Activated CD4-positive, alpha-beta T cell treated with anti-CD3 and anti-CD28 coated beads, Interleukin-2, amount 10 ng/mL, durations not matched to agents 24 days and 14 days (primary cell): ENCODE measurements at regions not wholly inside any gene's neighbourhood (a gene's known extent, or its start where the extent isn't known, plus 50 kb on each side); places are given as distances from the start of the nearest gene placed in this dataset.
"Not testable (repeated sequence)": the region's sequence is repeated elsewhere in the genome, so short reads cannot be mapped to it uniquely, and the experiment has no call there.

Source experiments
- DNase-seq: peaks from one replicate; pipeline ENCODE4 v3.0.0; 2022
- H3K27ac Mint-ChIP-seq: one replicate; pipeline ENCODE4 v1.8.0; 2022; ENCODE audit warnings: mild to moderate bottlenecking, mixed read lengths
- H3K27me3 Mint-ChIP-seq: one replicate; pipeline ENCODE4 v1.8.0; 2022; ENCODE audit warnings: mixed read lengths
- H3K36me3 Mint-ChIP-seq: one replicate; pipeline ENCODE4 v1.8.0; 2022; ENCODE audit warnings: low read depth, mild to moderate bottlenecking, mixed read lengths
- H3K4me1 Mint-ChIP-seq: one replicate; pipeline ENCODE4 v1.8.0; 2021; ENCODE audit warnings: mixed read lengths
- H3K4me3 Mint-ChIP-seq: one replicate; pipeline ENCODE4 v1.8.0; 2022; ENCODE audit warnings: mild to moderate bottlenecking, moderate library complexity, mixed read lengths
- H3K9me3 Mint-ChIP-seq: one replicate; pipeline ENCODE4 v1.8.0; 2021; ENCODE audit warnings: mixed read lengths
- intact Hi-C: fragments of 100-400 bp; cut with micrococcal nuclease; formaldehyde crosslinking; loops from one replicate; pipeline ENCODE4 v1.15.1; 2023

DNA sequence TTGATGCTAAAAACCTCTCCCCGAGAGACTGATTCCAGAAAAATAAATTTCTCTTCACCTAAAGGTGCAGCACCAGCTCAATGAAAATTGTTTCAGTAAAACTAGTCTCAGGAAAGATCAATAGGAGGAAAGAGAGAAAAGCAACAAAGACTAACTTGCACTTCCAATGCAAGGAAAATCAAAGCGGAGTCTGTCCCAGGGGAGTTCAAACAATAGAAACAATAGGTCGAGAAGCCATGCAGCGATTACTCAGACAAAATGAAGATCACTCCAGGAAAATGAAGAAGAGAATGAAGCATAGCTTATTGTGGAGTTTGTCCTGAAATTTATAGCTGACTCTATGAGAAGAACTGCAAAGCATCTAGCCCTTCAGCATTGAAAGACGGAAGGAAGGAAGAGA lies 105.1 kb upstream of the FRMD4B start:
- H3K27me3 Mint-ChIP-seq: peaks cover 8% of the 10 kb centered on the region
- H3K9me3 Mint-ChIP-seq: no peaks in the 10 kb centered on the region
- no peaks in the 10 kb centered on the region for H3K4me1 Mint-ChIP-seq
- no peak for DNase-seq
- no peak overlapping the region for H3K4me3 Mint-ChIP-seq
- H3K27ac Mint-ChIP-seq: no peak overlapping the region
- intact Hi-C loops: no loop called here
- no peaks in the 10 kb centered on the region for H3K36me3 Mint-ChIP-seq

DNA sequence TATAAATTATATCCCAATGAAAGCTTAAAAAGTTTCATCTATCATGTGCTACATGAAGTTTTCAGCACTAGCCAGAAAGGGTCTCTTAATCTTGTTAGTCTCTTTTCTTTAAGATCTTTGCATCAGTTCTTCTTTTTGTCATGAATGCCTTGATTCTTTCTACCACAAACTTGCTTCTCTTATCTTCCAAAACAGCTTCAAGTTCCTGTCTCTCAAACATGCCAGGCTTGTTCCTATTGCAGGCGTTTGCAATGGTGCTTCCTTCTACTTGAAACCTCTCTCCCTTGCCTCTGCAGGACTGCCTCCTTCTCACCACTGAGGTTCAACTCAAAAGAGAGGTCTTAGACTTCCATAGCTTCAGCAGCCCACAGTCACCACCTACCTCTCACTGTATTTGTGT lies 104.3 kb upstream of the FRMD4B start:
- no peak for DNase-seq
- no peaks in the 10 kb centered on the region for H3K36me3 Mint-ChIP-seq
- intact Hi-C loops: no loop called here
- H3K4me3 Mint-ChIP-seq: no peak overlapping the region
- no peaks in the 10 kb centered on the region for H3K9me3 Mint-ChIP-seq
- peaks cover 8% of the 10 kb centered on the region for H3K27me3 Mint-ChIP-seq
- no peaks in the 10 kb centered on the region for H3K4me1 Mint-ChIP-seq
- no peak overlapping the region for H3K27ac Mint-ChIP-seq

DNA sequence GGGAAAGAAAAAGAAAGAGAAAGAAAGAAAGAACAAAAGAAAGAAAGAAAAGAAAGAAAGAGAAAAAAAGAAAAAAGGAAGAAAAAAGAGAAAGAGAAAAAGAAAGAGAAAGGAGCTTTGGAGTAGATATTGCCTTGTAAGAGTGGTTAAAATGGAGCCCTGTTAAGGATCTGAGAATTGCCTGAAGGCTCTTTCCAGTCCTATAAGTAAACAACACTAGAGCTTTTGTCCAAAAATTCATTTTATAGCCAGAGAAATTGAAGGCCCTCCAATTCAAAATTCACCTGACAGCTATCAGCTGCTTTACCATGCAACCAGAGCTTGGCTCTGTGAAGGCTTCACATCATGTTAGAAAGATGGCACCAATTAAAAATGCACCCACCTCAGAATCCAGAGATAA lies 102.1 kb upstream of the FRMD4B start:
- Mint-ChIP-seq H3K36me3 (no peaks in the 10 kb centered on the region), H3K9me3 (no peaks in the 10 kb centered on the region), H3K4me3 (no peak overlapping the region), H3K27me3 (peaks cover 8% of the 10 kb centered on the region), H3K27ac (no peak overlapping the region), H3K4me1 (no peaks in the 10 kb centered on the region)
- no peak for DNase-seq
- intact Hi-C loops: no loop called here

DNA sequence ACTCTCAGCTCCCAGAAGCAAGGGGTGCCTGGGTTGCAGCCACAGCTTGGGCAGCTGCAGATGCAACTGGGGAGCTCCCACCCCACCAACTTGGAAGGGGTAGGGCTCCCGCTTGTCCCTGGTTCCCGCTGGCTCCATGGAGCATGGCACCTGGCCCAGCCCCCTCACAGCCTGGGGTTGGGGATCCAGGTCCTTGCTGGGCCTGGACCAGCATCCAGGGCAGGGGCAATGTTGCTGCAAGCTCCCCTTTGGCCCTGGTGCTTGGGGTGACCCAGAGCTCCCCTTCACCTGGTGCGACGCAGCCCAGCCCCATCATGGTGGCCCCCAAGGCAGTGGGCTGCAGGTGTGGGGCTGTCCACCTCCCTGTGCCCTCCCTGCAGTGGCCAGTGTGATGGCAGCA lies 99.6 kb upstream of the FRMD4B start:
- intact Hi-C loops: no loop called here
- Mint-ChIP-seq H3K27ac (no peak overlapping the region), H3K4me1 (no peaks in the 10 kb centered on the region), H3K9me3 (no peaks in the 10 kb centered on the region), H3K4me3 (no peak overlapping the region), H3K36me3 (no peaks in the 10 kb centered on the region), H3K27me3 (peaks cover 6% of the 10 kb centered on the region)
- DNase-seq: no peak

DNA sequence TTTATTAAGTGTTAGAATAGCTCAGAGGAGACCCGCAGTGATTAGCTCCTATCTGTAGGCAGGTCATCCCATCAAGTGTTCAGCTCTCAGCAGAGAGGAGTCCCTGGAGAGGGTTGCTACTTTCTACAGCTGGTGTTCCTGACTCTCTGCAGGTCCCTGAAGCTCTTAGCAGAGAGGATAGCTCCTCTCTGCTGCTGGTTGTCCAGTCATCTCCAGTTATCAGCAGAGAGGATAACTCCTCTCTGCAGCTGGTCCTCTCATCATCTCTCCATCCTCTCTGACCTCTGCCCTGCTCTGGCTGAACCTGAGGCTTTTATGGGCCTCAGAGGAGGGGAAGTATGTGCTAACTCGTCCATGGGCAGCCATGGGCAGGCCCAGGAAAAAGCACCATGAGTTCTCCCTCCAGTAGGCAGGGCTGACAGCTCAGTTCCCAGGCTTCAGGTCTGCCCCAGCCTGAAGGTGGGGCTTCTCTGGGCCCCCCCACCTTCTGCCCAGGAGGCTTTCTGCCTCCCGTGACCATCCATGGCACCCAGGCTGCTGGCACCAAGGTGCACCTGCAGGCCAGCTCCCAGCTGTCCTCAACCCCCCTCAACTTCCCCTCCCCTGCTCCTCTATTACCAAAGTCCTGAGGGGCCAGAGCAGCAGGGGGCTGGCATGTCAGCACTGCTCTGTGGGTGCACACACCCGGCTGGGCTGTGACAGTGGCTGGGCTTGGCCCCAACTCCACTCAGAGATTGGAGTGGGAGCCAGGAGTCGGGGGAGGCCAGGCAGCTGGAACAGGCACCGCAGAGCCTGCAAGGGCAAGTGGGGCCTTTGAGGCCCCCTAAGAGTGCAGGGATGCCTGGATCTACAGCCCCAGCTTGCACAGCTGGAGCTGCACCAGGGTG lies 98.9 kb upstream of the FRMD4B start:
- Mint-ChIP-seq H3K9me3 (no peaks in the 10 kb centered on the region), H3K27ac (no peak overlapping the region), H3K4me3 (no peak overlapping the region), H3K36me3 (no peaks in the 10 kb centered on the region), H3K27me3 (peaks cover 2% of the 10 kb centered on the region), H3K4me1 (no peaks in the 10 kb centered on the region)
- intact Hi-C loops: no loop called here
- no peak for DNase-seq

DNA sequence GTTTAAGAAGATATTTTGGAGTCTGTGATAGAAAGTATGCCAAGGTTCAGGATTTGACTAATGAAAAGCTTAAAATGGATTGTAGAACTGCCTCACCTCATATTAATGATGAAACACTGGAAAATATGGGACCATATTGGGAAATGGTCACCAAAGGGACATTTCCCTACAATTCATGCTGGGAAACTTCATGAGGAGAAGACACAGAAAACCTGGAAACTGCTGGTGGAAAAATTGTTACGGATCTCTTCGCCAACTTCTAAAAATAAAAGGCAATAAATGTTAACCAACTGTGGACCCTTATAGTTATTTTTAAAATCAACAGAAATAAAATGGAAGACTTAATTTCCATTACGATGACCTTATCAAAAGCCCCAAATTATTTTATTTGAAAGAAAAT lies 97.6 kb upstream of the FRMD4B start:
- Mint-ChIP-seq H3K4me3 (no peak overlapping the region), H3K4me1 (no peaks in the 10 kb centered on the region), H3K36me3 (no peaks in the 10 kb centered on the region), H3K9me3 (no peaks in the 10 kb centered on the region), H3K27me3 (peaks cover 4% of the 10 kb centered on the region), H3K27ac (no peak overlapping the region)
- intact Hi-C loops: no loop called here
- DNase-seq: no peak

DNA sequence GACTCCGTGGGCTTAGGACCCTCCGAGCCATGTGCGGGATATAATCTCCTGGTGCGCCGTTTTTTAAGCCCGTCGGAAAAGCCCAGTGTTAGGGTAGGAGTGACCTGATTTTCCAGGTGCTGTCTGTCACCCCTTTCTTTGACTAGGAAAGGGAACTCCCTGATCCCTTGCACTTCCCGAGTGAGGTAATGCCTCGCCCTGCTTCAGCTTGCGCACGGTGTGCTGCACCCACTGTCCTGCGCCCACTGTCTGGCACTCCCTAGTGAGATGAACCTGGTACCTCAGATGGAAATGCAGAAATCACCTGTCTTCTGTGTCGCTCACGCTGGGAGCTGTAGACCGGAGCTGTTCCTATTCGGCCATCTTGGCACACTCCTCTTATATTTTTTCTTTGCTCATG lies 95.1 kb upstream of the FRMD4B start:
- H3K27ac Mint-ChIP-seq, H3K4me3 Mint-ChIP-seq, intact Hi-C loops, DNase-seq, H3K9me3 Mint-ChIP-seq, H3K36me3 Mint-ChIP-seq, H3K4me1 Mint-ChIP-seq, H3K27me3 Mint-ChIP-seq: not testable (repeated sequence)

DNA sequence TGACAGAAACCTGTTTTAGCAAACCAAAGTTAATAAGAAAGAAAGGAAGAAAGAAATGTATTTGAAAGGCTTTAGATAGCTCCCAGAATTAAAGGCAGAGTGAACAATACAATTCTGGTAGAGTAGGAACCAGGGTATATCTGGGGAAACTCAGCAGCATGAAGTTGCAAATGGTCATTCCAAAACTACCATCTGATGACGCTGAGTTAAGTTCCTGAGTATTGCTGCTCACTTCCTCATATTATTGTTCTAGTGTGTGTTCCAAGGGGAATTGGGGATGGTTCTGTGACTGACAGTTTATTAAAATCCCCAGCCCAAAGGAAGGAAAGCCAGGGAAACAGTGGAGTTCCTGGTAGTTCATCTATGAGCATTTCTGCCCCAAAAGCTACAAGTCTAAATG lies 88.3 kb upstream of the FRMD4B start:
- no peak for DNase-seq
- no peak overlapping the region for H3K27ac Mint-ChIP-seq

DNA sequence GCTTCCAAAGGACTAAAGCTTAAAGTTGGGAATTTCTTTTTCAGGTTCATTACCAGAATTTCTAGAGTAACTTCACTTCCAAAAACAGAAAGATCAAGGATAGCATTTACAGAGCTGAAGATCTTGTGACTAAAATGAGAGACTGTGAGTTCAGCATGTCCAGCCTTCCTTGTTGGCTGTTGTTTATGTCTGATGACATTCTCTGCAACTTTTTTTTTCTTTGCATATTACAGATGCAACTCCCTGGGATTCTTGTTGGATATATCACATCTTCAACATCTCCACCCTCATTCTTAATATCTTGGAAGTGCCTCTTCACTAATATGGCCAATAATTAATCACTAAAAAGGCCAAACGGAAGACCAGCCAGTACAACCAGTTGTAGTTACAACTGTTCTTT lies 86.2 kb upstream of the FRMD4B start:
- Mint-ChIP-seq H3K36me3 (no peaks in the 10 kb centered on the region), H3K4me1 (no peaks in the 10 kb centered on the region), H3K27ac (no peak overlapping the region), H3K27me3 (peaks cover 7% of the 10 kb centered on the region), H3K4me3 (no peak overlapping the region), H3K9me3 (no peaks in the 10 kb centered on the region)
- no peak for DNase-seq
- intact Hi-C loops: no loop called here

More for the DNA sequence above, 88.3 kb upstream of the FRMD4B start:
- no peaks in the 10 kb centered on the region for H3K4me1 Mint-ChIP-seq
- no peaks in the 10 kb centered on the region for H3K36me3 Mint-ChIP-seq
- H3K9me3 Mint-ChIP-seq: no peaks in the 10 kb centered on the region
- no peak overlapping the region for H3K4me3 Mint-ChIP-seq
- H3K27me3 Mint-ChIP-seq: peaks cover 5% of the 10 kb centered on the region
- intact Hi-C loops: no loop called here

DNA sequence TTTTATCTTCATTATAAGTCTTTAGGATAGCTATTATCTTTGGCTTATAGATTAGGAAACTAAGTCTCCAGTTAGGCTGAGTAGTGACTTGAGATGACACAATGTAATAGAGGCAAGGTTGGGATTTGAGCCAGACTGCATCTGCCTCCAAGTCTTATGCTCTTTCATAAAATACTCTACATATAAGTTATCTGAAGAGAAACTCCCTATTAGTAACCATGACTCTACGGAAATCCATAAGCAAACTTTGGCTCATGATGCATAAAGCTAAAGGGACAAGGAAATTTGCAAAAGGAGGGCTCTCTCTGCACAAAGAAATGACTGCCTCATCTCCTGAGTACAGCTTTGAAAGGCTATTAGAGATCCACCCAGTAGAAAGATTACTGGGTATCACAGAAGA lies 77.6 kb upstream of the FRMD4B start:
- no peaks in the 10 kb centered on the region for H3K36me3 Mint-ChIP-seq
- H3K27ac Mint-ChIP-seq: no peak overlapping the region
- intact Hi-C loops: no loop called here
- H3K4me3 Mint-ChIP-seq: no peak overlapping the region
- no peaks in the 10 kb centered on the region for H3K4me1 Mint-ChIP-seq
- DNase-seq: no peak
- H3K27me3 Mint-ChIP-seq: peaks cover 8% of the 10 kb centered on the region
- no peaks in the 10 kb centered on the region for H3K9me3 Mint-ChIP-seq

DNA sequence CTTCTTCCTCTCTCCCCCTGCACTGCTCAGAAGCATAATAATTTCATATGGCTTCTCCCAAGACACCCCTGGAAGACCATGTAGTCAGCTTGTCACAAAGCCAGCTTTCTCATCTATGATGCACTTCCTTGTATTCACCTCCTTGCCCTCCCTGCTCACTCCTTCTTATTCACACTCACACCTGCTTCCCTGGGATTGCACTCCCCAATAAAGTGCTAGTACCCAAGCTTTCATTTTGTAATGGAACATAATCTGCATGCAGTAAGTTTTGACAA lies 76.9 kb upstream of the FRMD4B start:
- no peak overlapping the region for H3K4me3 Mint-ChIP-seq
- H3K27ac Mint-ChIP-seq: no peak overlapping the region
- H3K9me3 Mint-ChIP-seq: no peaks in the 10 kb centered on the region
- no peaks in the 10 kb centered on the region for H3K36me3 Mint-ChIP-seq
- intact Hi-C loops: no loop called here
- peaks cover 12% of the 10 kb centered on the region for H3K27me3 Mint-ChIP-seq
- no peak for DNase-seq
- no peaks in the 10 kb centered on the region for H3K4me1 Mint-ChIP-seq

DNA sequence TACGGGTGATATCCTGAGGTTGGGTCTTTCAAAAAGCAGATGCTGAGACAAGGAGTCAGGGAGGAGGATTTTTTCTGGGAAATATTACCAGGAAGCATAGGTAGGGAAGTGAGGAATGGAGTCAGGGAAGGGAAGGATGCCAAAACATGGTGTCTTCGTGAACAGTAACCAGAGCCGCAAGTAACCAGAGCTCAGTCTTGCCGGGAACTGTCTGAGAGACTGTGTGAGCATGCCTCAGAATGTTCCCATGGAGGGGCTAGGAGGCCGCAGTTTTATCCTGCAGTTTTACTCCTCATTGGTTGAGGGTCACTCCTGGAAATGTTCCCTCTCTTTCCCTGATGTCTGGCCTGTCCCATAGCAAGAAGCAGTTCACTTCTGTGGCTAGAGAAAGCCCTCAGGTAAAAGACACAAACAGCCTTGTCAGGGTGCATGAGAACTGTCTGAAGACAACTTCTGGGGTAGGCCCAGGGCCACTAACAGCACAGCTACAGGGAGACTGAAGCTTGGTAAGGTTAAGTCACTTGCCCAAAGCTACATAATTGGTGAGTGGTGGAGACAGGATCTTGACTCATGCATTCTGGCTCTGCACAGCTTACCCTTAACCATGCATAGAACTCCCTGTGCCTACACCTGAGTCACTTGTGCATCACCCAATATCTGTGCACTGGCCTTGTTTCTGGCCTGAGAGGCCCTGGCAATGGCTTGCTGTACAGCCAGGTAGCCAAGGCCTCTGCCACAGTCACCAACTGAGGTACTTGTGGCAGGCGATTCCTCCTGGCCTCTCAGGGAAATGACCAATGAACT lies 76.3 kb upstream of the FRMD4B start:
- Mint-ChIP-seq H3K4me1 (no peaks in the 10 kb centered on the region), H3K27me3 (peaks cover 13% of the 10 kb centered on the region), H3K36me3 (no peaks in the 10 kb centered on the region), H3K27ac (no peak overlapping the region), H3K9me3 (no peaks in the 10 kb centered on the region), H3K4me3 (no peak overlapping the region)
- intact Hi-C loops: no loop called here
- DNase-seq: no peak

DNA sequence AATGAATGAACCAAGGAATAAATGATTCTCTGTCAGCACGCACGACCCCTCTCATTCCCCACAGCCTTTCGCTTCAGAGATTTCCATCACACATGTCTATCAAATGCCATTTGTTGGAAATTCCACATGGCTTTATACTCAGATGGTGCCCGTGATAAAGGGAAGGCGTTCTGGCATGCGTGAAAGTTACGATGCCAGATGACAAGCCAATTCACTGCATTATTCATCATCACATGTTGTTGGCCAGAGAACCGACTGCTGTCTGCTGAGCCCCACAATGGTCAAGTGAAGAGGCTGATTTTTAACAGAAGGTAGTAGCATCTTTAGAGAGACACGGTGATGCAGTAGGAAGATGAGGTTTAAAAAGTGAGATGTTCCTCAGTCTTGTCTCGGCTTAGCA lies 74.1 kb upstream of the FRMD4B start:
- no peak overlapping the region for H3K27ac Mint-ChIP-seq
- no peaks in the 10 kb centered on the region for H3K4me1 Mint-ChIP-seq

DNA sequence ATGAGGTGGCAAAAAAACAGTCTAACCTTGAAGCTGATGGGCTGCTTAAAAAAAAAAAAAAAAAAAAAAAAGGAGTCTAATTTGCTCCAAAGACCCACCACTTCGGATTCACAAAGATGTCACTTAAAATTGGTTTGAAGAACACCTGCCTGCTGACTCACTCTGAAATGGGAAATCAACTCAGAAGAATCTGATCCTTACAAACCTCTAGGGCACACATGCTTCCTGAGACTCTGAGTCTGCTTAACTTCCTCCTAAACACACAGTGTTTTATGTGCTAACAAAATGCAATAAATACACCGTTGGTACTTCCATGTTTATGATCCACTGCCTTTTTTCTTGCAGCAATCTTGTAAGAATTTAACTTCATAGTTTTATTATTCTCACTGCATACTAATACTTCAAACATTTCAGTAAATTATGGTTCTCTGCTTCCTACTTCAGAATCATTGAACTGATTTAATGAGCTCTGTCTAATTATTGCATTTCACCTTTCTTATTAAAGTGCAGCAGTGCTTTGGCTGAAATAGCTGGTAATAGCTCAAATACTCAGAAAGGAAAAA lies 73.0 kb upstream of the FRMD4B start:
- no peak overlapping the region for H3K4me3 Mint-ChIP-seq
- no peak overlapping the region for H3K27ac Mint-ChIP-seq
- intact Hi-C loops: no loop called here
- H3K36me3 Mint-ChIP-seq: no peaks in the 10 kb centered on the region
- H3K4me1 Mint-ChIP-seq: no peaks in the 10 kb centered on the region
- peaks cover 13% of the 10 kb centered on the region for H3K27me3 Mint-ChIP-seq
- H3K9me3 Mint-ChIP-seq: no peaks in the 10 kb centered on the region
- DNase-seq: no peak

More for the DNA sequence above, 74.1 kb upstream of the FRMD4B start:
- DNase-seq: no peak
- Mint-ChIP-seq H3K9me3 (no peaks in the 10 kb centered on the region), H3K36me3 (no peaks in the 10 kb centered on the region), H3K4me3 (no peak overlapping the region), H3K27me3 (peaks cover 13% of the 10 kb centered on the region)
- intact Hi-C loops: no loop called here
